NCI-H1694 (cell line): ENCODE measurements at regions not wholly inside any gene's neighbourhood (a gene's known extent, or its start where the extent isn't known, plus 50 kb on each side); places are given as distances from the start of the nearest gene placed in this dataset.
"Not testable (repeated sequence)": the region's sequence is repeated elsewhere in the genome, so short reads cannot be mapped to it uniquely, and the experiment has no call there.

Source experiments
- DNase-seq: peaks from one replicate; lab custom pipeline; 2025; lab: John Stamatoyannopoulos, UW

DNA sequence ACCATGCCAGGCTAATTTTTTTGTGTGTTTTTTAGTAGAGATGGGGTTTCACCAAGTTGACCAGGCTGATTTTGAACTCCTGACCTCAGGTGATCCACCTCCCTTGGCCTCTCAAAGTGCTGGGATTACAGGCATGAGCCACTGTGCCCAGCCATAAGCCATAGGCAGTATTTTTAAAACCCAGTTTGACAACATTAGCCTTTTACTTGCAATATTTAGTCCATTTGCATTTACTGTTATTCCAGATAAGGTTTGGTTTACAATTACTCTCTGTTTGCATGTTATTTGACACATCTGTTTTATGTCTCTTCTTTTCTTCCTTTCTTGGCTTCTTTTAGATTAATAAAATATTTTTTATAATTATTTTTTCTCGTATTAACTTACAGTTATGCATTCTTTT lies 83.6 kb upstream of the EPHB3 start:
- DNase-seq, result no peak

GRCh38 chr3:184479426-184480126 lies 82.0 kb upstream of the EPHB3 start:
- DNase-seq, result no peak

DNA sequence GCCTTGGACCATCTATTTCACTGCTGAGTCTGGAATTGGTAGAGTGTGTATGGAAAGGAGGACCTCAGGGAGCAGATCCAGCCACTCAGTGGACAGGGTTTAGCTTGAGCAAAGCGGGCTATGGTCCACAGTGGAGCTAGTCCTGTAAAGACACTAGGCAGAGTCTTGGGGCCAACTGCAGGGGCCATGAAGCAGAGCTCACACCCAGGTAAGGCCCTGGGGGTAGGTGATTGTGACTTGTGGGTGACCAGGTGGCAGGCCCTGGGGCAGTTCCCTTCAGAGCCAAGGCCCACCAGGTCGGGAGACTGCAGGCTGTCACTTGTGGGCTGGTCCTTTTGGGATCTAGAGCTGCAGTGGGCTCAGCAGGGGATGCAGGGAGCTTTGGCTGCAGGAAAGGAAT lies 80.8 kb upstream of the EPHB3 start:
- DNase-seq, result no peak

DNA sequence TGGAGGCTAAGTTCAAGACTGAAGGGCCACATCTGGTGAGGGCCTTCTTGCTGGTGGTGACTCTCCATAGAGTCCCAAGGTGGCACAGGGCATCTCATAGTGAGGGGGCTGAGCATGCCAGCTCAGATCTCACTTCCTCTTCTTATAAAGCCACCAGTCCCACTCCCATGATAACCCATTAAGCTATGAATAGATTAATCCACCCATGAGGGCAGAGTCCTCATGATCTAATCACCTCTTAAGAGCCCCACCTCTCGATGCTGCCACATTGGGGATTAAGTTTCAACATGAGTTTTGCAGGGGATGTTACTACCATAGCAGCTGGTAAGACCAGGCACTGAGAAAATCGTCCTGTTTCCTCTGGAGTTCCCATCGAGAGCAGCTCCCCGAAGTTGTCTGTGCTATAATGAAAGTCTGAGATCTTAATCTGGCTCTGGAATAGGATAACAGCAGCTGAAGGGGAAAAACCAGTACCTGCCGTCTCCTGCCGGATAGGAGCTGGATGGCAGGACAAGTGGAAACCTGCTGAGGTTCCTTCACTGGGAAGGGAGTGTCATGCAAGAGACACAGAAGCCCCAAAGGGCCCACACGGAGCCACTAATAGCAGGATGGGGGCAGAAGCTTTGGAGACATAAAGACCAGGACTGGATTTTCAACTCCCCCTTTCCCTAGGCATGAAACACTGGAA lies 79.5 kb upstream of the EPHB3 start:
- no peak for DNase-seq

GRCh38 chr3:184485241-184485640 lies 76.3 kb upstream of the EPHB3 start:
- DNase-seq, result peak; percentile 50

DNA sequence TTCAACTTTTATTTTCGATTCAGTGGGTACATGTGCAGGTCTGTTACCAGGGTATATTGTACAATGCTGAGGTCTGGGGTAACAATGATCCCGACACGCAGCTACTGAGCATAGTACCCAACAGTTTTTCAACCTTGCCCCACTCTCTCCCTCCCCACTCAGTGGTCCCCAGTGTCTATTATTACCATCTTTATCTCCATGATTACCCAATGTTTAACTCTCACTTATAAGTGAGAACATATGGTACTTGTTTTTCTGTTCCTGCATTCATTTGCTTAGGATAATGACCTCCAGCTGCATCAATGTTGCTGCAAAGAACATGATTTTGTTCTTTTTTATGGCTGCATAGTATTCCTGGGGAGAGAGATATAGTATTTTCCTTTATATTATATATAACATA lies 75.7 kb upstream of the EPHB3 start:
- DNase-seq, result peak; percentile 38

DNA sequence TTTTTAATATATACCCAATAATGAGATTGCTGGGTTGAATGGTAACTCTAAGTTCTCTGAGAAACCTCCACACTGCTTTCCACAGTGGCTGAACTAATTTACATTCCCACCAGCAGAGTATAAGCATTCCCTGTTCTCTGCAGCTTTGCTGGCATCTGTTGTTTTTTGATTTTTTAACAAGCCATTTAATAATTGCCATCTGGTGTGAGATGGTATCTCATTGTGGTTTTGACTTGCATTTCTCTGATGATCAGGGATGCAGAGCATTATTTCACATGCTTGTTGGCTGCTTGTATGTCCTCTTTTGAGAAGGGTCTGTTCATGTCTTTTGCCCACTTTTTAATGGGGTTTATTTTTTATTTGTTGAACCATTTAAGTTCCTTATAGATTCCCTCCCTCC lies 75.0 kb upstream of the EPHB3 start:
- DNase-seq, result peak; percentile 97

GRCh38 chr3:184488577-184488976 lies 73.0 kb upstream of the EPHB3 start:
- DNase-seq, result no peak

- DNase-seq, result no peak
These were observed 72.2 kb upstream of the EPHB3 start for GRCh38 chr3:184489268-184489841.

DNA sequence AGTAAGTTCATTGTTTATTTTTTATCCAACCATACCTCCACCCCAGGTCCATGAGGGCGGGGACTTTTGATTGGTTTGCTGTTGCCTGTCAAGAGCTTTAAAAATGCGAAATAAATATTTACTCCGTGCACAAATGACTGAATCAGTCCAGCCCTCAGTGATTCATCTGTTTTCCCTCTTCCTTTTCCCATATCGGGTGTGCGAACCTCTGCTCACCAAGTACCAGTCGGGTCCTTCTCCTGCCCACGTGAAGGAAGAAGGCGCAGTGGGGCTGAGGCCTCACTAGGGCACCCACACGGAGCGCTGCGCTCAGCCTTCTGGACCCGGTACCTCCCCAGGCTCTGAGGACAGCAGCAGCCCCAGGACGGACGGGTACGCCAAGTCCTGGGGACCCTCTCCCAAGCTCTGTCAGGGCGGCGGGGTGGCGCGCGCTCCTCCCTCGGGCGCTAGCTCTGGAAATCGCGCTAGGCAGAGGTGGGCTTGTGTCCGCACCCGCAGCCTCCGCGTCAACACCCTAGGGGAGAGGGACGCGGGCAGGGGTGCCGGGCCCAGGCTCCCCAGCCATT lies 70.5 kb upstream of the EPHB3 start:
- no peak for DNase-seq

DNA sequence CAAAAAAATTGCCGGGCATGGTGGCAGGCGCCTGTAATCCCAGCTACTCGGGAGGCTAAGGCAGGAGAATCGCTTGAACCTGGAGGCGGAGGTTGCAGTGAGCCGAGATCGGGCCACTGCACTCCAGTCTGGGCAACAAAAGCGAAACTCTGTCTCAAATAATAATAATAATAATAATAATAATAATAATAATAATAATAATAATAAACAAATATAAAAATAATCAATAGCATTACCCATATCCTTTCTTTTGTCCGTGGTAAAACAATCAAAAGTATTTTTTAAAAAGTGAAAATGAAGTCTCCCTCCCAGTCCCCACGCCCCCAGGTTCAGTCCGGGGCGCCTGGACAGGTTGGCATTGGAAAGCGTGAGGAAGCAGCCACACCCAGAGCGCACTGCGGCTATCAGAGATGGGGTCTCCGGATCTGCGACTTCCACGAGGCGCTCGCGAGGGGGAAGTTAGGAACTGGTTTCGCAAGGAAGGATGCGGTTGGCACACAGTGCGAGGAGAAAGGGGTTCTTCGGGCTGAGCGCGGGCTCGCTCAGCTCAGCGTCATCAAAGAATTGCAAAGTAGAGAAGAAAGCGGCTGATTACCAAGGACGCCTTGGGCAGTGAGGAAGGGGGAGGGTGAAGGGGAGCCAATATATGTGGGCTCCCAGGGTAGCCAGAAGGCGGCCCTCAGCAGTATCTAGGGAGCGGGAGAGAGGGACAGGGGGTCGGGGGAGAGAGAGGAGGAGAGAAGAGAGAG lies 69.5 kb upstream of the EPHB3 start:
- no peak for DNase-seq

DNA sequence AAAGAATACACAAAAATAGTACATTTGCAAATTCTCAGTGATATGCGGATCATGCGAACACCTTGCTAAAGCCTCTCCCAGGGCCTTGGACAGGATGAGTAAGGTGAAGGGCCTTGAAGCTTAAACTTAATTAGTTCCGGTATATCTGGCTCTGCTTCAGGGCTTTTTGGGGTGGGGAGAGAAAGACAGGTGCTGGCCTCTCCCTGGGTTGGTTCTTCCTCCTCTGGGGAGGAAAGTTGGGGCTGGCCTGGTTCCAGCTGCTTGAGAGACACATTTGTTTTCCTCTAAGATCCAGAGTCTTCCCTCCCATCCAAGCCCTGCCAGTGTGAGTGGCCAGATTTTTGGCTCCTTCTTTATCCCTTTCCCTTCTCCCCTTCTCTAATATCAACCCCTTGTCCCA lies 64.7 kb upstream of the EPHB3 start:
- DNase-seq, result no peak

GRCh38 chr3:184497804-184498203 lies 63.8 kb upstream of the EPHB3 start:
- no peak for DNase-seq

DNA sequence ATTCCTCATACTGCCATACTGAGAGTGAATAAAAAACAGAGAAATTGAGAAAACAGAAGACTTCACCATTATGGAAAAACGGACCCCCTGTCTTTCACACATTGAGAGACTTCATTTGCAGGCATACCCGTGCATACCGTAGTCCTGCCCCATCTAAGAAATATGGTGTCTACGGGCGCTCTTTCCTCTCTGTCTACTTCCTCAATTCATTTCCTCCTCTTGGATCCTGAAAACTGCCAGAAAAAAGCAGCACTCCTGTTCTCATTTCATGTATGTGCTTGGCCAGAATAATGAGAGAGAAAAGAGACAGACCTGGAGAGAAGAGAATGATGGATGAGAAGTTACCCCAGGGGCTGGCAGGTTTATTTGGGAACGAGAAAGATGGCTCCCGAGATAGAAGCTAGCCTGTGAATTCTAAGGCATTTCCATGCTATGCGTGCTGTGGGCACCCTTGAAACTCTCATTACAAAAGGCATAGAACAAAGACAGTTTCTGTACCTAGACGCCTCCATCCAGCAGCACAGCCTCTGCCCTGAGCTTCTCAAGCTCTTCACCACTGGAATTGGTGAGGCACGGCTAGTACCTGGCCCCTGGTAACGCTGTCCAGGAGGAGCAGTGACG lies 62.5 kb upstream of the EPHB3 start:
- no peak for DNase-seq

DNA sequence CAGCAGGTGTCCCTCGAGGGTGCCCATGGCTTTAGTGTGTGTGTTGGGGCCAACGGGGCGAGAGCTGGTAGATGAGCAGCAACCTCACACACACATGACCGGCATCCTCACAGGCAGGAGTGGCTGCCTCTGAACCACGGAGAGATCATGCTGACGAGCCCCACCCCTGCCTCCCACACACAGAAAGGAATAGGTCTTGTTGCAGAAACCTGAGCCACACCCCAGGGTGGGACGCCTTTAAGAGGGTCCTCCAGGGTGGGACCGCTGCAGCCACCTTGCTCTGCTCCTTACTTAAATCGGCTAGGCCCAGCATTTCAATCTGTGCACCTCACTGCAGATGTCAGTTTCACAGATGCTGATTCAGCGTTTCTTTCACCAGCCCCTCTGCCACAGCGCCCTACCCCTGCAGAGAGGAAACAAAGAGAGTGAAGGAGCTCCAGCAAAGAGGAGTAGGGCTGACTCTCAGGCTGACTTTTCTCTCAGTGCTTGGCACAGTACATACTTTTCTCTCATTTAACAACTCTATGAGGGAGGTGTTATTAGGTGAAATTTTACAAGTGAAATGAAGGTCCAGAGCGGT lies 61.2 kb upstream of the EPHB3 start:
- no peak for DNase-seq

- no peak for DNase-seq
These were observed 59.4 kb upstream of the EPHB3 start for GRCh38 chr3:184502123-184502667.

- not testable (repeated sequence) for DNase-seq
These were observed 58.7 kb upstream of the EPHB3 start for GRCh38 chr3:184502841-184503240.

- DNase-seq, result no peak
These were observed 57.9 kb upstream of the EPHB3 start for GRCh38 chr3:184503647-184504046.

- no peak for DNase-seq
These were observed 56.3 kb upstream of the EPHB3 start for GRCh38 chr3:184505076-184505878.

DNA sequence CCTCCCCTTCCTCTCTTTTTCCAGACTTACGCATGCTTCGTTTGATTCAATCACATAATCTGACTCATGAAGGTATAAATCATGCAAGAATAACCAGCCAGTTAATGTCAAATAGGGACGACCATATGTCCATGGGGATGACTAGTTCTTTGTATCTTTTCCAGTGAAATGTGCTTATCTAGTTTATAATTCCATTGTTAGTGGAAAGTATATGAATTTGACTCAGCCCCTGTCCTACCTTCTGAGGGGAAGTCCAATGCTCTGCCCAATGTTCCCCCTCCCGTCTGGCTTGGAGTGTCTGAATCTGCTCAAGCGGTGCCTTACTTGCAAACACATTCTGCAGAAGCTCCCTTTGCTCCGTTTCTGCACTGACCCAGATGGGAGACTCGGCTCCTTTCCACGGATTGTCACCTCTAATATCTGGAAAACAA lies 55.0 kb upstream of the EPHB3 start:
- DNase-seq, result peak; percentile 81
